Motor neuron (in vitro differentiated cells): ENCODE measurements at regions not wholly inside any gene's neighbourhood (a gene's known extent, or its start where the extent isn't known, plus 50 kb on each side); places are given as distances from the start of the nearest gene placed in this dataset.

ENCODE experiments used
- ATAC-seq, 8 experiments: fragments of 200-7000 bp; cut with Tn5 transposase; replicated peaks in 6 of 8; 2 replicates each; pipeline ENCODE4 v1.8.0; 2021; ENCODE audit warnings: mild to moderate bottlenecking in 8 of 8, moderate library complexity in 8 of 8
- H3K27ac ChIP-seq, 2 donors: fragments of 250-450 bp; sonication (Bioruptor Pico); 2 replicates each; pipeline ENCODE4 v1.9.0; 2021; ENCODE audit warnings: antibody characterized with exemption in 2 of 2, mild to moderate bottlenecking in 2 of 2, moderate library complexity in 1 of 2
- H3K4me1 ChIP-seq, 2 donors: fragments of 250-450 bp; sonication (Bioruptor Pico); replicated peaks in 1 of 2; 2 replicates each; pipeline ENCODE4 v1.6.1; 2021; ENCODE audit warnings: antibody characterized with exemption in 2 of 2, mild to moderate bottlenecking in 2 of 2, moderate library complexity in 1 of 2
- H3K4me3 ChIP-seq, 5 donors: fragments of 250-450 bp; sonication (Bioruptor Pico); 2 replicates each; pipeline ENCODE4 v1.9.0; 2021; ENCODE audit warnings: antibody characterized with exemption in 5 of 5, mild to moderate bottlenecking in 5 of 5, moderate library complexity in 4 of 5
- WGBS, 10 experiments: fragments of 450-650 bp; shearing (Covaris generic); methylation state at CpG; one replicate each; pipeline ENCODE4 v1.0.0; 2022; 5-methylcytosine and 5-hydroxymethylcytosine counted together
- in situ Hi-C, 9 experiments: fragments of 400-800 bp; cut with MboI; loops; one replicate each; pipeline ENCODE4 v1.15.0; 2021; ENCODE audit warnings: low sequenced_read_pairs in 9 of 9, low pct_unique_long_range_greater_than_20kb in 2 of 9; ENCODE audit not compliant: unreplicated experiment in 9 of 9

GRCh38 chr11:72494109-72494429, 59.7 kb upstream of the CLPB start:
- no peak overlapping the region for H3K4me3 ChIP-seq
- 40 to 88% (median 73%) methylated on average over 1 of the region's 1 CpG; no CpG with 5 or more reads in 3 of the 10 experiments for WGBS, 10 experiments
- ATAC-seq: no peak
- H3K27ac ChIP-seq: no peak overlapping the region
- in situ Hi-C loops: loop anchor here in 1 of 9 experiments (25.0 kb wide), 1 partner anchor 193 kb away; no protein-coding TSS in a partner anchor
- H3K4me1 ChIP-seq: no peaks in the 10 kb centered on the region

DNA sequence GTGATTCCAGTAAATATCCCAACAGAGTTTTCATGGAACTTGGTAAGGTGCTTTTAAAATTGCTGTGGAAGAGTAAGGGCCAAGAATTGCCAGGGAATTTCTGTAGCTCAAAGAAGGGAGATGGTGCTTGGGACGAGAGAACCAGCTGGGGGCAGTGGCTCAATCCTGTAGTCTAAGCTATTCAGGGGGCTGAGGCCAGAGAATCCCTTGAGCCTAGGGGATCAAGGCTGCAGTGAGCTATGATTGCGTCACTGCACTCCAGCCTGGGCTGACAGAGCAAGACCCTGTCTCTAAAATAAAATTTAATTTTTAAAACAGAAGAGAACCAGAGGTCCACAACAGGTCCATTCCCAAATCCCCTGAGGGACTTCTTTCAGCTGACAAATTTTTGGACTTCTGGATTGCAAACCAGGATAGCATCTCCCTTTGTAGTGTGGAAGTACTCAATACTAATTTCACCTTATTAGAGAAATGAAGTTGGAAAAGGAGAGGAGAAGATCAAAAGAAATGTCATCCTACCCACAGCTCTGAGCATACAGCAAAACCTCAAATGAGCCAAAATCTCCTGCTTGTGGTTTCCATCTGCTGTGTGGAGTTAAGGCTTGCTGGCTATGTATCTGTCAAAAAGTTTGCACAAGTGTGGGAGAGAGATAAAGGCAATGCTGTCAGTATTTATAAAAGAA, 59.2 kb upstream of the CLPB start:
- Histone ChIP-seq H3K27ac (no peak overlapping the region), H3K4me3 (no peak overlapping the region), H3K4me1 (no peaks in the 10 kb centered on the region)
- no peak for ATAC-seq
- 20 to 80% (median 58%) methylated on average over 1 to 2 of the region's 2 CpGs; no CpG with 5 or more reads in 6 of the 10 experiments for WGBS, 10 experiments
- in situ Hi-C loops: loop anchor here in 1 of 9 experiments (25.0 kb wide), 1 partner anchor 194 kb away; no protein-coding TSS in a partner anchor

DNA sequence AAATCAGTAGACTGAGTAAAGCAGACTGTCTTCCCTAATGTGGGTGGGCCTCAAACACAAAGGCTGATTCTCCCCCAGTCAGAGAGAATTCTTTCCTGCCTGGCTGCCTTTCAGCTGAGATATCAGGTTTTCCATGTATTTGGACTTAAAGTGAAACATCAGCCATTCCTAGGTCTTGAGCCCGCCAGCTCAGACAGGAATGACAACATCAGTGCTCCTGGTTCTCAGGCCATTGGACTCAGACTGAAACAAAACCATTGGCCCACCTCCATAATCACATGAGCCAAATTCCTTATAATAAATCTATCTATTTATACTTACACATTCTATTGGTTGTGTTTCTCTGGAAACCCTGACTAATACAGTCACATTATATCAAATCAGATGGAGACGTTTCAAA, 56.7 kb upstream of the CLPB start:
- Histone ChIP-seq H3K4me1 (no peaks in the 10 kb centered on the region), H3K27ac (no peak overlapping the region), H3K4me3 (no peak overlapping the region)
- in situ Hi-C loops: loop anchor here in 1 of 9 experiments (25.0 kb wide), 1 partner anchor 196 kb away; no protein-coding TSS in a partner anchor
- no peak for ATAC-seq
- 37 to 100% (median 84%) methylated on average over 1 to 2 of the region's 2 CpGs for WGBS, 10 experiments
